ENCODE measurements at regions not wholly inside any gene's neighbourhood (a gene's known extent, or its start where the extent isn't known, plus 50 kb on each side); places are given as distances from the start of the nearest gene placed in this dataset.

DNA sequence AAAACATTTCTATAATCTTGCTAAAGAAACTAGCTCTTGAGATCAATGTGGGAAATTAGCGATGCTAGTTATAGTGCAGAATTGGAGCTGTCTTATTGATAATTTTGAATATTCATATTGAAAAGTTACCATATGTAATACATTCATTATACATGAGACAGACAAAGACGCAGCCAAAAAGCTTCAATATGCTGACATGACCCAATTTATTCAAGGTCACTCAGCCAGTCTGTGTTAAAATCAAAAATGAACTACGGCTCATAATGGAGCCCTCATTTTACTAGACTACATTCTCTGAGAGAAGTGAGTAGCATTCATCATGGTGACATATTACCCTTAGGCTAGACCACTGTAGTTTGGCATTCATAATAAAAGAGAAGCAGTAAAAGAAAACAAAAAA lies 107.3 kb upstream of the GABRG2 start:
- DNase-seq (ENCODE audit: low read depth, low spot score), result no peak

DNA sequence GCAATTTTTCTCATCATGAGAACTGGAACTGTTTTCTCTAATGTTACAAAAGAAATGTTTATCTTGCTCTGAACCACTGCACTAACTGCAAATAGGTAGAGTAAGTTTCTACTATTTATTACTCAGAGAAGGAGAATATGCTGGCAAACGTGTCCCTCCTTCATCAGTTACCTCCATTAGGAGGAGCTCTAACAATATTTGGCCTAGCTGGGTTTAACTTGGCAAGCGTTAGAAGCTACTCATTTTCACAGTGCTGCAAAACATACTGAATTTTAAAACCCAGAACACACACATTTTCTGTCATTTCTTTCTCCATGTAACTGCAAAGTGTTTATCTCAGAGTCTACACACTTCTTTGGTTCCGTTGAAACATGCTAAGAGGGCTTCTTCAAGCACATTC lies 101.0 kb upstream of the GABRG2 start:
- DNase-seq (ENCODE audit: low read depth, low spot score), result peak; percentile 4

DNA sequence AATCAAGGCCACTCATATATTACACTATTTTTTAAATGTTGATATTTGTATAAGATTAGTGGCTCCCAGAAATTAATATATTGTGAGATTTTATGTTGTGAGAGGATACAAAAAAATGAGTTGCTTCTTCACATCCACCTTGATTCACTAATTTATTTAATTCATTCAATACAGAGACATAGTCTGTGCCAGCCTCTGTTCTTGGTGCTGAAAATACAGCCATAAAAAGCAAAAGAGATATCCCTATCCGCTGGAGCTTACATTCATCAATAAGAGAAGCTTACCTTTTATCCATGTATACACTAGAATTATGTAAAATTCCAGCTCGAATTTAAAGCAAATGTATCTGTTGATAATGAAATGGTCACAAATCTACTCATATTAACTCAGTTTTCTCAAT lies 92.2 kb upstream of the GABRG2 start:
- no peak for DNase-seq (ENCODE audit: low read depth, low spot score)

DNA sequence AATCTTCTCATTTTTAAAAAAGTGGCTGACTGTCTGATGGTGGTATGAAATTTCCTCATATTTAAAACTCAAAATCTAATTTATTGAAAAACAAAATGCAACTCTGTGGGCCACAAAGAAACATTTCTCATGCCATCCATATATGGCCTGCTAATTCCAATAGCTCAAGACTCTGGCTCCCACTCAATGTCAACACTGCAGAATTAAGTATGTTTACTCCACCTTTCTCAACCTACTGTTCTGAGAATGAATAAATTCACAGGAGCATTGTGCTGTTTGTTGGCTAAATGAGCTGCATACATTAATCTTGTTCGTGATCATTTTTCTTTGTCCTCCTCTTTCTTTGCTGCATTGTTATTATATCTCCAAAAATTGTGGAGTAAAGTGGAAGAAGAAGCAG lies 79.5 kb upstream of the GABRG2 start:
- DNase-seq (ENCODE audit: low read depth, low spot score), result no peak
